Caki2 (cell line): ENCODE measurements at regions not wholly inside any gene's neighbourhood (a gene's known extent, or its start where the extent isn't known, plus 50 kb on each side); places are given as distances from the start of the nearest gene placed in this dataset.
A peak's percentile ranks its signal among the peaks of the same experiment; 100 is the strongest.
"Not testable (repeated sequence)": the region's sequence is repeated elsewhere in the genome, so short reads cannot be mapped to it uniquely, and the experiment has no call there.

Experiments
- DNase-seq: peaks from one replicate; pipeline ENCODE4 v3.0.0-alpha.2; 2015; ENCODE audit warnings: low read depth
- in situ Hi-C: cut with HindIII; loops from 2 replicates; pipeline ENCODE4 v1.10.0; 2016; ENCODE audit warnings: low sequenced_read_pairs, low pct_unique_long_range_greater_than_20kb, mixed read lengths

- DNase-seq: no peak
- in situ Hi-C loops: no loop called here
Observed at GRCh38 chr17:72569148-72569946, 448.5 kb downstream of the SOX9 start.

GRCh38 chr17:72571813-72572396, 451.1 kb downstream of the SOX9 start:
- in situ Hi-C loops: no loop called here
- no peak for DNase-seq

GRCh38 chr17:72572604-72573491, 452.0 kb downstream of the SOX9 start:
- DNase-seq: no peak
- in situ Hi-C loops: no loop called here

- DNase-seq, in situ Hi-C loops: not testable (repeated sequence)
Observed at GRCh38 chr17:72573492-72573801, 452.6 kb downstream of the SOX9 start.

- no peak for DNase-seq
- in situ Hi-C loops: no loop called here
Observed at GRCh38 chr17:72574675-72575510, 454.1 kb downstream of the SOX9 start.

- in situ Hi-C loops: no loop called here
- no peak for DNase-seq
Observed at GRCh38 chr17:72575542-72576233, 454.9 kb downstream of the SOX9 start.

- in situ Hi-C loops: no loop called here
- DNase-seq: no peak
Observed at GRCh38 chr17:72576289-72576759, 455.5 kb downstream of the SOX9 start.

- no peak for DNase-seq
- in situ Hi-C loops: no loop called here
Observed at GRCh38 chr17:72578817-72579470, 458.1 kb downstream of the SOX9 start.

GRCh38 chr17:72579990-72580320, 459.1 kb downstream of the SOX9 start:
- DNase-seq: no peak
- in situ Hi-C loops: no loop called here

- in situ Hi-C loops: no loop called here
- peak; percentile 45 for DNase-seq
Observed at GRCh38 chr17:72580321-72581127, 459.7 kb downstream of the SOX9 start.

- in situ Hi-C loops: no loop called here
- no peak for DNase-seq
Observed at GRCh38 chr17:72587156-72587555, 466.3 kb downstream of the SOX9 start.

GRCh38 chr17:72587773-72588511, 467.1 kb downstream of the SOX9 start:
- DNase-seq: peak; percentile 66
- in situ Hi-C loops: no loop called here

- peak; percentile 52 for DNase-seq
- in situ Hi-C loops: no loop called here
Observed at GRCh38 chr17:72588561-72588960, 467.7 kb downstream of the SOX9 start.

- in situ Hi-C loops: no loop called here
- DNase-seq: peak; percentile 75
Observed at GRCh38 chr17:72588961-72589360, 468.1 kb downstream of the SOX9 start.

- DNase-seq: peak; percentile 60
- in situ Hi-C loops: no loop called here
Observed at GRCh38 chr17:72590382-72590781, 469.6 kb downstream of the SOX9 start.

- no peak for DNase-seq
- in situ Hi-C loops: no loop called here
Observed at GRCh38 chr17:72590882-72591281, 470.1 kb downstream of the SOX9 start.
